ENCODE measurements at regions not wholly inside any gene's neighbourhood (a gene's known extent, or its start where the extent isn't known, plus 50 kb on each side); places are given as distances from the start of the nearest gene placed in this dataset.

GRCh38 chr2:42849311-42849710 lies 56.9 kb upstream of the HAAO start:
- DNase-seq: no peak

GRCh38 chr2:42848726-42849290 lies 56.4 kb upstream of the HAAO start:
- DNase-seq: no peak

- DNase-seq: no peak
Measured at GRCh38 chr2:42848265-42848664, 55.9 kb upstream of the HAAO start.

- DNase-seq: no peak
Measured at GRCh38 chr2:42847596-42848151, 55.3 kb upstream of the HAAO start.

GRCh38 chr2:42846932-42847595 lies 54.7 kb upstream of the HAAO start:
- DNase-seq: no peak

- no peak for DNase-seq
Measured at GRCh38 chr2:42846026-42846425, 53.6 kb upstream of the HAAO start.

- no peak for DNase-seq
Measured at GRCh38 chr2:42844901-42845821, 52.8 kb upstream of the HAAO start.

- no peak for DNase-seq
Measured at GRCh38 chr2:42844366-42844765, 52.0 kb upstream of the HAAO start.

GRCh38 chr2:42843611-42844010 lies 51.2 kb upstream of the HAAO start:
- no peak for DNase-seq

- no peak for DNase-seq
Measured at GRCh38 chr2:42843131-42843530, 50.7 kb upstream of the HAAO start.

GRCh38 chr2:42842466-42842865 lies 50.1 kb upstream of the HAAO start:
- no peak for DNase-seq

Data from CD4-positive, alpha-beta T cell treated with Interferon gamma for 1 hour (primary cell).